ENCODE measurements at regions not wholly inside any gene's neighbourhood (a gene's known extent, or its start where the extent isn't known, plus 50 kb on each side); places are given as distances from the start of the nearest gene placed in this dataset.

GRCh38 chr9:38141746-38142591 lies 72.9 kb upstream of the SHB start:
- ATAC-seq (no peak), DNase-seq (no peak)
- POLR2A ChIA-PET, result no interaction called here
- H3K27me3 Mint-ChIP-seq, result peaks cover 26% of the 10 kb centered on the region
- intact Hi-C loops (cut with micrococcal nuclease), result no loop called here
- no peak for TF ChIP-seq CTCF (IDR thresholded peaks at IDR 0.05)
- no peaks in the 10 kb centered on the region for H3K9me3 Mint-ChIP-seq
- no peaks in the 10 kb centered on the region for H3K36me3 Mint-ChIP-seq (ENCODE audit: low read depth)
- no peaks in the 10 kb centered on the region for H3K4me1 Mint-ChIP-seq (ENCODE audit: low read depth)
- no peak overlapping the region for H3K27ac Mint-ChIP-seq
- no peak overlapping the region for H3K4me3 Mint-ChIP-seq
- CTCF ChIA-PET, result interaction anchor here (1.1 to 1.4 kb wide), 2 partner anchors 18 to 228 kb away, joined by 4 to 6 read pairs; no protein-coding TSS in a partner anchor

- H3K4me1 Mint-ChIP-seq (ENCODE audit: low read depth), result no peaks in the 10 kb centered on the region
- intact Hi-C loops (cut with micrococcal nuclease), result no loop called here
- CTCF ChIA-PET, result interaction anchor here (1.1 to 1.2 kb wide), 2 partner anchors 23 to 50 kb away, joined by 3 to 4 read pairs; no protein-coding TSS in a partner anchor
Measured at GRCh38 chr9:38138276-38138675, 69.2 kb upstream of the SHB start.

GRCh38 chr9:38137342-38137741 lies 68.3 kb upstream of the SHB start:
- ChIA-PET CTCF (interaction anchor here (1.1 to 1.7 kb wide), 3 partner anchors 24 to 49 kb away, joined by 3 to 4 read pairs (median 4); no protein-coding TSS in a partner anchor), POLR2A (no interaction called here)
- Mint-ChIP-seq H3K9me3 (no peaks in the 10 kb centered on the region), H3K4me1 (ENCODE audit: low read depth) (no peaks in the 10 kb centered on the region), H3K4me3 (no peak overlapping the region), H3K27me3 (peaks cover 20% of the 10 kb centered on the region), H3K27ac (no peak overlapping the region), H3K36me3 (ENCODE audit: low read depth) (no peaks in the 10 kb centered on the region)
- DNase-seq (no peak), ATAC-seq (no peak)
- no peak for TF ChIP-seq CTCF (IDR thresholded peaks at IDR 0.05)
- intact Hi-C loops (cut with micrococcal nuclease), result no loop called here

More at GRCh38 chr9:38138276-38138675, 69.2 kb upstream of the SHB start:
- Mint-ChIP-seq H3K27ac (no peak overlapping the region), H3K4me3 (no peak overlapping the region), H3K9me3 (no peaks in the 10 kb centered on the region), H3K27me3 (peaks cover 24% of the 10 kb centered on the region), H3K36me3 (ENCODE audit: low read depth) (no peaks in the 10 kb centered on the region)
- no peak for TF ChIP-seq CTCF (IDR thresholded peaks at IDR 0.05)
- ATAC-seq, result no peak
- no peak for DNase-seq
- POLR2A ChIA-PET, result no interaction called here

- Mint-ChIP-seq H3K27ac (no peak overlapping the region), H3K4me3 (no peak overlapping the region), H3K4me1 (ENCODE audit: low read depth) (no peaks in the 10 kb centered on the region), H3K36me3 (ENCODE audit: low read depth) (no peaks in the 10 kb centered on the region), H3K27me3 (peaks cover 15% of the 10 kb centered on the region), H3K9me3 (no peaks in the 10 kb centered on the region)
- no peak for TF ChIP-seq CTCF (IDR thresholded peaks at IDR 0.05)
- ATAC-seq (no peak), DNase-seq (no peak)
- intact Hi-C loops (cut with micrococcal nuclease), result no loop called here
- ChIA-PET POLR2A (no interaction called here), CTCF (interaction anchor here (1.7 kb wide), 1 partner anchor 48 kb away, joined by 4 read pairs; no protein-coding TSS in a partner anchor)
Measured at GRCh38 chr9:38136386-38136785, 67.4 kb upstream of the SHB start.

GRCh38 chr9:38134611-38135237 lies 65.7 kb upstream of the SHB start:
- DNase-seq, result no peak
- no peak for TF ChIP-seq CTCF (IDR thresholded peaks at IDR 0.05)
- Mint-ChIP-seq H3K9me3 (no peaks in the 10 kb centered on the region), H3K4me3 (no peak overlapping the region), H3K27ac (no peak overlapping the region), H3K4me1 (ENCODE audit: low read depth) (no peaks in the 10 kb centered on the region), H3K36me3 (ENCODE audit: low read depth) (no peaks in the 10 kb centered on the region), H3K27me3 (peaks cover 8% of the 10 kb centered on the region)
- ChIA-PET POLR2A (no interaction called here), CTCF (interaction anchor here (1.3 to 2.8 kb wide), 2 partner anchors 47 to 221 kb away, joined by 3 to 9 read pairs; no protein-coding TSS in a partner anchor)
- intact Hi-C loops (cut with micrococcal nuclease), result no loop called here
- ATAC-seq, result no peak
